Brain microvascular endothelial cell (primary cell): ENCODE measurements at regions not wholly inside any gene's neighbourhood (a gene's known extent, or its start where the extent isn't known, plus 50 kb on each side); places are given as distances from the start of the nearest gene placed in this dataset.

Experiments used
- DNase-seq: peaks from one replicate; pipeline ENCODE4 v3.0.0-alpha.2; 2020
- H3K27ac ChIP-seq: fragments of 250-450 bp; sonication (Bioruptor Pico); 2 replicates; pipeline ENCODE4 v1.5.1; 2020; ENCODE audit warnings: mild to moderate bottlenecking, moderate library complexity
- H3K27me3 ChIP-seq: fragments of 250-450 bp; sonication (Bioruptor Pico); replicated peaks from 2 replicates; pipeline ENCODE4 v1.5.1; 2020; ENCODE audit warnings: mild to moderate bottlenecking
- H3K36me3 ChIP-seq: fragments of 250-450 bp; sonication (Bioruptor Pico); replicated peaks from 2 replicates; pipeline ENCODE4 v1.5.1; 2020; ENCODE audit warnings: mild to moderate bottlenecking
- H3K4me3 ChIP-seq: 2 replicates; pipeline ENCODE4 v1.5.1; 2011; ENCODE audit warnings: low read depth, mild to moderate bottlenecking, control low read depth, low read length, moderate library complexity
- in situ Hi-C: cut with HindIII; loops from 2 replicates; pipeline ENCODE4 v1.10.0; 2017; ENCODE audit warnings: low sequenced_read_pairs, low pct_ligation_motif_present
- TF ChIP-seq, protein P1 (sequence below): IDR thresholded peaks from 2 replicates; pipeline ENCODE4 v1.5.1; 2011; ENCODE audit warnings: low read depth, mild to moderate bottlenecking, moderate library complexity, low read length, control low read depth, inconsistent platforms; ENCODE audit errors: missing control alignments

DNA sequence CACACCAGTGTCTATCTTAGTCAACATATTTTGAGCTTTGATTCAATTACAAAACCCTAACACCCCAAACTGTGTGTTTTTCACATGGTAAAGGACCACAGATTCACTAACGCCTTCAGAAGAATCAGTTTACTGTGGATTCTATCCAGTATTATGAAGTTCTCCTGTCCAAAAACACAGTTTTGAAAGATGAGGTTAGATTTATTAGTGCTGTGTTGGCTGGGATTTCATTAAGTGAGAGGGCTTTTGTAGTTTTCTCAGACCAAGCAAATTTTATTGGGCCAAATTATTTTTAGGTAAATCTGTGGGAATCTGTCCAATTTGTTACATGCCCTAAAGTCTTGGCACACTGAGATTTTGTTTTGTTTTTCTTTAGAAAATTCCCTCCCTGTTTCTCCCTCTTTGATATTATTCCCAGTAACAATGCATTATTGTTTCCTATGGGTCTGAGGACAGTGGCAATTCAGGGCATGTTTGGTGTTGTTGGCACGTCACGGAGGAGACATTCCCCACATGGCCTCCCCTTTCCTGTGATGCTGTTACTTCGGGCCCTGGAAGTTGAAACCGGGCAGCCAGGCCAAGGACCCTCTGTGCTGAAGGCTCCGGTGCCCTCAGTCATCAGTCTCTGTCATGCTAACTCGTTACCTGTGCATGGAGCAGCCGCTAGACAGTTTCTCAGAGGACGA is 87.5 kb upstream of the ALKAL2 start:
- no peak for DNase-seq
- Histone ChIP-seq H3K4me3 (no peak overlapping the region), H3K27ac (no peak overlapping the region), H3K27me3 (no peaks in the 10 kb centered on the region), H3K36me3 (no peaks in the 10 kb centered on the region)
- in situ Hi-C loops = no loop called here
- TF ChIP-seq, protein P1, sequence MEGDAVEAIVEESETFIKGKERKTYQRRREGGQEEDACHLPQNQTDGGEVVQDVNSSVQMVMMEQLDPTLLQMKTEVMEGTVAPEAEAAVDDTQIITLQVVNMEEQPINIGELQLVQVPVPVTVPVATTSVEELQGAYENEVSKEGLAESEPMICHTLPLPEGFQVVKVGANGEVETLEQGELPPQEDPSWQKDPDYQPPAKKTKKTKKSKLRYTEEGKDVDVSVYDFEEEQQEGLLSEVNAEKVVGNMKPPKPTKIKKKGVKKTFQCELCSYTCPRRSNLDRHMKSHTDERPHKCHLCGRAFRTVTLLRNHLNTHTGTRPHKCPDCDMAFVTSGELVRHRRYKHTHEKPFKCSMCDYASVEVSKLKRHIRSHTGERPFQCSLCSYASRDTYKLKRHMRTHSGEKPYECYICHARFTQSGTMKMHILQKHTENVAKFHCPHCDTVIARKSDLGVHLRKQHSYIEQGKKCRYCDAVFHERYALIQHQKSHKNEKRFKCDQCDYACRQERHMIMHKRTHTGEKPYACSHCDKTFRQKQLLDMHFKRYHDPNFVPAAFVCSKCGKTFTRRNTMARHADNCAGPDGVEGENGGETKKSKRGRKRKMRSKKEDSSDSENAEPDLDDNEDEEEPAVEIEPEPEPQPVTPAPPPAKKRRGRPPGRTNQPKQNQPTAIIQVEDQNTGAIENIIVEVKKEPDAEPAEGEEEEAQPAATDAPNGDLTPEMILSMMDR = no peak

DNA sequence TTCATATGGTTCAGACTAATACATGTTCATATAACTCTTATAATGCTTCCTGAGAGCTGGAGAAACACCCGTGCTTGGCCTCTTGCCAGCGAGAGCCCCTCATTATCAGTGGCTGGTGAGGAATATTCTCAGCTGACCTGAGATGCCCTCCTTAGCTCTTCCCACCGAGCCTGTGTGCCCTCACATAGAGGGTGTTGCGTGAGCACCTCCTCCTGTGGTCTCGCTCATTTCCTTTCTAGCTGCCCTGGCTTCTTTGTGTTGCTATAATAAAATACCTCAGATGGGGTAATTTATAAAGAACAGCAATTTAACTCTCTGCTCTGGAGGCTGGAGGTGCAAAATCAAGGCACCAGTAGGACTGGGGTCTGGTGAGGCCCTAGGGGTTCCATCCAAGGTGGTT is 80.5 kb upstream of the ALKAL2 start:
- no peaks in the 10 kb centered on the region for H3K36me3 ChIP-seq
- TF ChIP-seq, protein P1 = no peak
- no peak for DNase-seq
- in situ Hi-C loops = no loop called here
- no peaks in the 10 kb centered on the region for H3K27me3 ChIP-seq
- no peak overlapping the region for H3K27ac ChIP-seq
- no peak overlapping the region for H3K4me3 ChIP-seq

DNA sequence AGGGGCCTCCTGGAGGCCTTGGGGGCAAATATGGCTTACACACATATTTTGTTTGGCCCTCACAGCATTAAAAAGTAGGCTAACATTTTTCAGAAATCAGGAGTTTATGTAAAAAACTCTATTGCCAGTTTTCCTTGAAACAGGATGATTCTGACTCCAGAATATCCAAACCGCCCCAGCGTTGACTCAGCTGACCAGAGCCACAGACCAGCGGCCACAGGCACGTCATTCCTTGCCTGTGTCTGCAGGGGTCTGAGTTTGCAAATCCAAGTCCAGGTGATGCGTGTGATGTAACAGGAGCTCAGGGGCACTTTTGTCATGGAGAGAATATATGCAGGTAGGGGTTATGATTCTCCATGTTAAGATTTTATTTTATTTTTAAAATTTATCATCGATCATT is 79.4 kb upstream of the ALKAL2 start:
- TF ChIP-seq, protein P1 = no peak
- Histone ChIP-seq H3K27ac (no peak overlapping the region), H3K27me3 (no peaks in the 10 kb centered on the region), H3K36me3 (no peaks in the 10 kb centered on the region), H3K4me3 (no peak overlapping the region)
- in situ Hi-C loops = no loop called here
- no peak for DNase-seq

DNA sequence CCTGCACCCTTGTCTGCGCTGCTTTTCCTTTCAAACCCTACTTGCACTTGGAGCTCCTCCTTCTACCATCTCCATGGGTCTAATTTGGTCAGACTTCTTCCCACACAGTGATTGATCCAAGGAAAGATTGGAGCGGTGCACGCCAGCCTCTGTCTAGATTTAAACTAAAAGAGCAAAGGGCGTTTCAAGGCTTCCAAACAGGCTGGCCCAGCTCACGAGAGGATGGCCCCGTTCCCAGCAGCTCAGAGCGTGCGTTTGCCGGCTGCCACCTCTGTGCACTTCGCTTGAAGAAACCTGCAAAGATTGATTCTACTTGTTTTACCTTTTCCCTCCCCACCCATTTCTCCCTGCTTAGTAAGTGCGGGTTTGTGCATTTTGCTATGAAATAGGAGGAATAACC is 78.8 kb upstream of the ALKAL2 start:
- TF ChIP-seq, protein P1 = no peak
- in situ Hi-C loops = no loop called here
- DNase-seq = no peak
- Histone ChIP-seq H3K4me3 (no peak overlapping the region), H3K27ac (no peak overlapping the region), H3K36me3 (no peaks in the 10 kb centered on the region), H3K27me3 (no peaks in the 10 kb centered on the region)

DNA sequence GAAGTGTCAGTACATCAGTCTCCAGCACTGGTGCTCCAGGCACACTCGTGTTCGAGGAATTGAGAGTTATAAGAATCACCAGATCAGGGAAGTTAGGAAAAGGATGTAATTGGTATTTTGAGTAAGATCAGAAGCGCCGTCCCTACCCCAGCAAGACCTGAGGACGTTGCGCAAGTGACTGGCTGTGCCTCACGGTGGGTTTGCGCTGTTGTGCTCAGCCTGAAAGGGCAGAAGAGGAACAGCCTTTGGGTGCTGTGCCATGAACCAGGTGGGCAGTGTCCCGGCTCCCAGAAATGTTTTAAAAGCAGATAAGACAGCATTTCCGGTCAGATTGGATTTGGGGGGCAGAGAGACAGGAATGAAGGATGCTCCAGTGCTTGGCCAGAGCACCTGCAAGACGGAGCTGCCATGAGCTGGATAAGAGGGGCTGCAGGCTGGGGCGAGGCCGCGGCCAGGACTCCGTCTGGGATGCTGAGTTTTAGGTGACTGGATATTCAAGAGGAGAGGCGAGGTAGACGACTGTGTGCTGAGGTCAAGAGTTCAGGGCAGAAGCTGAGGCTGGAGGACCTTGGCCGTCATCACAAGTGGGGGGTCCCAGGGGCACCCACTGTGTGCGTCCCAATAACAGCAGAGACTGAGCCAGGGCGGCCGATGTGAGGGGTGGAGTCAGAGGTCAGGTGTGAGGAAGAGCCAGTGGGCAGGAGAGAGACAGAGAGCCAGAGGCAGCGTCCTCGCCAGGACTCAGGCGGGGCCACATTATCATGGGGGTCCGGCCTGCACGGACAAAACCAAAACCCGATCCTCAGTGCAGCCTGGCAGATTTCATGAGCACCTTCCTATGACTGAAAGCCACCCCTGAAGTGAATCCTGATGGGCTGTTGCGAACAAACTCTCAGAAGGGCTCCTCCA is 77.7 kb upstream of the ALKAL2 start:
- DNase-seq = no peak
- in situ Hi-C loops = no loop called here
- TF ChIP-seq, protein P1 = no peak
- Histone ChIP-seq H3K36me3 (no peaks in the 10 kb centered on the region), H3K27me3 (no peaks in the 10 kb centered on the region), H3K27ac (no peak overlapping the region), H3K4me3 (no peak overlapping the region)
